ENCODE measurements at regions not wholly inside any gene's neighbourhood (a gene's known extent, or its start where the extent isn't known, plus 50 kb on each side); places are given as distances from the start of the nearest gene placed in this dataset.

DNA sequence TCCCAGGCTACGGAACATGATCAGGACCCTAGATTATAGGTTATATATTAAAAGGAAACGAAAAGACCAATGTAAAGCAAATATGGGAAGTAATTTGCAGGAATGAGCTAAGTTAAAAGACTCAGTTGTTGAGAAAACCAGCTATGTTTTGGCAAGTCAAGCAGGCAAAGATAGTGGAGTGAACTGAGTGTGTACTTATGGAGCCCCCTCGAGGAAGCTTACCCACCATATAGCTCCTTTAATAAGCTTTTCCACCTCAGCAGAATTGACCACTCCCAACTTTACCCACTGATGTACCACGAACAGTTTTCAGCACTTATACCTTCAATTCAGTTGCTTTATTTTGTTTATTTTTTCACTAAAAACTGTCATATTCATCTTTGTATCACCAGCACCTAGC is 57.3 kb upstream of the PJA2 start:
- TF ChIP-seq, protein P1, sequence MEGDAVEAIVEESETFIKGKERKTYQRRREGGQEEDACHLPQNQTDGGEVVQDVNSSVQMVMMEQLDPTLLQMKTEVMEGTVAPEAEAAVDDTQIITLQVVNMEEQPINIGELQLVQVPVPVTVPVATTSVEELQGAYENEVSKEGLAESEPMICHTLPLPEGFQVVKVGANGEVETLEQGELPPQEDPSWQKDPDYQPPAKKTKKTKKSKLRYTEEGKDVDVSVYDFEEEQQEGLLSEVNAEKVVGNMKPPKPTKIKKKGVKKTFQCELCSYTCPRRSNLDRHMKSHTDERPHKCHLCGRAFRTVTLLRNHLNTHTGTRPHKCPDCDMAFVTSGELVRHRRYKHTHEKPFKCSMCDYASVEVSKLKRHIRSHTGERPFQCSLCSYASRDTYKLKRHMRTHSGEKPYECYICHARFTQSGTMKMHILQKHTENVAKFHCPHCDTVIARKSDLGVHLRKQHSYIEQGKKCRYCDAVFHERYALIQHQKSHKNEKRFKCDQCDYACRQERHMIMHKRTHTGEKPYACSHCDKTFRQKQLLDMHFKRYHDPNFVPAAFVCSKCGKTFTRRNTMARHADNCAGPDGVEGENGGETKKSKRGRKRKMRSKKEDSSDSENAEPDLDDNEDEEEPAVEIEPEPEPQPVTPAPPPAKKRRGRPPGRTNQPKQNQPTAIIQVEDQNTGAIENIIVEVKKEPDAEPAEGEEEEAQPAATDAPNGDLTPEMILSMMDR (IDR thresholded peaks at IDR 0.05; ENCODE audit: insufficient read depth, low read length): no peak
- TF ChIP-seq GABPA (IDR thresholded peaks at IDR 0.05; ENCODE audit: low read depth): no peak
- no peak for TF ChIP-seq POLR2AphosphoS5 (IDR thresholded peaks at IDR 0.05; ENCODE audit: low read depth)
- TF ChIP-seq, protein P2, sequence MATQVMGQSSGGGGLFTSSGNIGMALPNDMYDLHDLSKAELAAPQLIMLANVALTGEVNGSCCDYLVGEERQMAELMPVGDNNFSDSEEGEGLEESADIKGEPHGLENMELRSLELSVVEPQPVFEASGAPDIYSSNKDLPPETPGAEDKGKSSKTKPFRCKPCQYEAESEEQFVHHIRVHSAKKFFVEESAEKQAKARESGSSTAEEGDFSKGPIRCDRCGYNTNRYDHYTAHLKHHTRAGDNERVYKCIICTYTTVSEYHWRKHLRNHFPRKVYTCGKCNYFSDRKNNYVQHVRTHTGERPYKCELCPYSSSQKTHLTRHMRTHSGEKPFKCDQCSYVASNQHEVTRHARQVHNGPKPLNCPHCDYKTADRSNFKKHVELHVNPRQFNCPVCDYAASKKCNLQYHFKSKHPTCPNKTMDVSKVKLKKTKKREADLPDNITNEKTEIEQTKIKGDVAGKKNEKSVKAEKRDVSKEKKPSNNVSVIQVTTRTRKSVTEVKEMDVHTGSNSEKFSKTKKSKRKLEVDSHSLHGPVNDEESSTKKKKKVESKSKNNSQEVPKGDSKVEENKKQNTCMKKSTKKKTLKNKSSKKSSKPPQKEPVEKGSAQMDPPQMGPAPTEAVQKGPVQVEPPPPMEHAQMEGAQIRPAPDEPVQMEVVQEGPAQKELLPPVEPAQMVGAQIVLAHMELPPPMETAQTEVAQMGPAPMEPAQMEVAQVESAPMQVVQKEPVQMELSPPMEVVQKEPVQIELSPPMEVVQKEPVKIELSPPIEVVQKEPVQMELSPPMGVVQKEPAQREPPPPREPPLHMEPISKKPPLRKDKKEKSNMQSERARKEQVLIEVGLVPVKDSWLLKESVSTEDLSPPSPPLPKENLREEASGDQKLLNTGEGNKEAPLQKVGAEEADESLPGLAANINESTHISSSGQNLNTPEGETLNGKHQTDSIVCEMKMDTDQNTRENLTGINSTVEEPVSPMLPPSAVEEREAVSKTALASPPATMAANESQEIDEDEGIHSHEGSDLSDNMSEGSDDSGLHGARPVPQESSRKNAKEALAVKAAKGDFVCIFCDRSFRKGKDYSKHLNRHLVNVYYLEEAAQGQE (IDR thresholded peaks at IDR 0.05; ENCODE audit: insufficient replicate concordance, low read depth): no peak
- TF ChIP-seq SPI1 (IDR thresholded peaks at IDR 0.05; ENCODE audit: borderline replicate concordance, low read depth): no peak

All from HL-60 (cell line).